GM23338 (cell line): ENCODE measurements at regions not wholly inside any gene's neighbourhood (a gene's known extent, or its start where the extent isn't known, plus 50 kb on each side); places are given as distances from the start of the nearest gene placed in this dataset.

Experiments used
- ATAC-seq: fragments of 200-7000 bp; cut with Tn5 transposase; 3 replicates; pipeline ENCODE4 v1.9.1; 2020
- DNase-seq: peaks from one replicate; pipeline ENCODE4 v3.0.0-alpha.2; 2015; ENCODE audit warnings: low spot score
- H2AFZ ChIP-seq: fragments of 200-600 bp; sonication (generic); 2 replicates; pipeline ENCODE4 v1.8.0; 2016; ENCODE audit warnings: antibody characterized with exemption, mild to moderate bottlenecking, moderate library complexity
- H3F3A ChIP-seq: fragments of 200-600 bp; sonication (generic); replicated peaks from 2 replicates; pipeline ENCODE4 v1.8.0; 2017; ENCODE audit warnings: antibody characterized with exemption, mixed run types, low read depth
- H3K27ac ChIP-seq: fragments of 200-600 bp; sonication (generic); 2 replicates; pipeline ENCODE4 v1.6.1; 2016; ENCODE audit warnings: low read depth
- H3K27me3 ChIP-seq: fragments of 200-600 bp; sonication (generic); 2 replicates; pipeline ENCODE4 v1.8.0; 2016; ENCODE audit warnings: mild to moderate bottlenecking, mixed run types, moderate library complexity; ENCODE audit not compliant: insufficient read depth
- H3K36me3 ChIP-seq: fragments of 200-600 bp; sonication (generic); 2 replicates; pipeline ENCODE4 v1.8.0; 2016; ENCODE audit warnings: mild to moderate bottlenecking; ENCODE audit not compliant: insufficient read depth
- H3K4me1 ChIP-seq: fragments of 200-600 bp; sonication (generic); 2 replicates; pipeline ENCODE4 v1.8.0; 2016; ENCODE audit warnings: mild to moderate bottlenecking, moderate library complexity; ENCODE audit not compliant: insufficient read depth
- H3K4me2 ChIP-seq: fragments of 200-600 bp; sonication (generic); 2 replicates; pipeline ENCODE4 v1.7.1; 2017; ENCODE audit warnings: mixed run types
- H3K4me3 ChIP-seq: fragments of 200-600 bp; sonication (generic); 2 replicates; pipeline ENCODE4 v1.6.1; 2016; ENCODE audit warnings: mixed run types
- H3K79me2 ChIP-seq: fragments of 200-600 bp; sonication (generic); replicated peaks from 2 replicates; pipeline ENCODE4 v1.8.0; 2017; ENCODE audit warnings: mild to moderate bottlenecking; ENCODE audit not compliant: insufficient read depth
- H3K9me2 ChIP-seq: fragments of 200-600 bp; sonication (generic); 2 replicates; pipeline ENCODE4 v1.8.0; 2017; ENCODE audit not compliant: insufficient read depth
- H4K20me1 ChIP-seq: fragments of 200-600 bp; sonication (generic); replicated peaks from 2 replicates; pipeline ENCODE4 v1.8.0; 2017; ENCODE audit warnings: mild to moderate bottlenecking; ENCODE audit not compliant: insufficient read depth
- H3K27ac Mint-ChIP-seq: 2 replicates; pipeline ENCODE4 v1.8.0; 2020; ENCODE audit warnings: inconsistent platforms, mild to moderate bottlenecking, moderate library complexity, mixed read lengths
- H3K27me3 Mint-ChIP-seq: 3 replicates; pipeline ENCODE4 v1.8.0; 2022; ENCODE audit warnings: low read depth, mild to moderate bottlenecking, moderate library complexity, mixed read lengths, inconsistent platforms; ENCODE audit not compliant: insufficient read depth, poor library complexity
- H3K36me3 Mint-ChIP-seq: 3 replicates; pipeline ENCODE4 v1.8.0; 2021; ENCODE audit warnings: low read depth, mild to moderate bottlenecking, inconsistent platforms, moderate library complexity, mixed read lengths
- H3K4me1 Mint-ChIP-seq: 3 replicates; pipeline ENCODE4 v1.8.0; 2020; ENCODE audit warnings: mild to moderate bottlenecking, inconsistent platforms, mixed read lengths
- H3K4me3 Mint-ChIP-seq: 3 replicates; pipeline ENCODE4 v1.8.0; 2021; ENCODE audit warnings: moderate library complexity, mild to moderate bottlenecking, inconsistent platforms, mixed read lengths
- H3K9me3 Mint-ChIP-seq: 3 replicates; pipeline ENCODE4 v1.8.0; 2020; ENCODE audit warnings: moderate library complexity, mild to moderate bottlenecking, inconsistent platforms, mixed read lengths
- EZH2 ChIP-seq: fragments of 200-600 bp; sonication (generic); IDR thresholded peaks from one replicate; pipeline ENCODE4 v1.8.0; 2017; ENCODE audit warnings: antibody characterized with exemption, mild to moderate bottlenecking, low read depth; ENCODE audit not compliant: unreplicated experiment
- EZH2phosphoT487 ChIP-seq: fragments of 200-600 bp; sonication (generic); IDR thresholded peaks from one replicate; pipeline ENCODE4 v1.8.1; 2018; ENCODE audit warnings: antibody characterized with exemption; ENCODE audit not compliant: unreplicated experiment
- JUNB ChIP-seq: IDR thresholded peaks from one replicate; pipeline ENCODE4 v1.6.1; 2016; ENCODE audit warnings: antibody characterized with exemption; ENCODE audit not compliant: unreplicated experiment
- NANOG ChIP-seq: IDR thresholded peaks from 2 replicates; pipeline ENCODE4 v1.6.1; 2016; ENCODE audit warnings: antibody characterized with exemption, borderline replicate concordance
- POLR2AphosphoS5 ChIP-seq: IDR thresholded peaks from 2 replicates; pipeline ENCODE4 v1.6.1; 2016; ENCODE audit warnings: antibody characterized with exemption, low read depth
- STAT1 ChIP-seq: IDR thresholded peaks from one replicate; pipeline ENCODE4 v1.6.1; 2016; ENCODE audit warnings: antibody characterized with exemption; ENCODE audit not compliant: unreplicated experiment
- ZNF331 ChIP-seq: fragments of 250-450 bp; sonication (Bioruptor Pico); IDR thresholded peaks from 2 replicates; pipeline ENCODE4 v1.5.0; 2020; ENCODE audit warnings: low read depth, mild to moderate bottlenecking, moderate library complexity
- TF ChIP-seq, protein P1 (sequence below): IDR thresholded peaks from 2 replicates; pipeline ENCODE4 v1.6.1; 2016; ENCODE audit warnings: antibody characterized with exemption
- TF ChIP-seq, protein P2 (sequence below): fragments of 250-450 bp; sonication (Bioruptor Pico); IDR thresholded peaks from 2 replicates; pipeline ENCODE4 v1.5.0; 2020; ENCODE audit warnings: mild to moderate bottlenecking, moderate library complexity

DNA sequence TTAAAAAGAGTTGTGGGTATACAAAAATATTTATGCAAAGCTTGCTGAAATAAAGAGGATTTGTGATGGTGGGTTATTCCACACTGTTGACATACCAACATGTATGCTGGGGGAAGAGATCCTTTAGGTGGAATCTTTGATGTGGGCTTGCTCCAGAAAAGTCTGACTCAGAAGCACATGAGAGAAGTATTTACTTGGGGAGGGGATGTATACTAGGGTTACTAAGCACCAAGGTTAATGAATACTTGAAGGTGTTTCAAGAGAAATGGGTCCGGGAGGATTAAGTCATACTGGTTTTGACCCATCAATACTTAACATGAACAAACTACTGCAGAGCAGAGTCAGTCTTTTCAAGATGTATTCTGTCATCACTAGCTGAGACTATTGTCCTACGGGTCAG lies 316.4 kb upstream of the GRIN3A start:
- H4K20me1 ChIP-seq: no peaks in the 10 kb centered on the region
- Mint-ChIP-seq H3K9me3 (peaks cover 88% of the 10 kb centered on the region), H3K27me3 (no peaks in the 10 kb centered on the region), H3K36me3 (peaks cover 16% of the 10 kb centered on the region), H3K4me1 (no peaks in the 10 kb centered on the region), H3K4me3 (no peak overlapping the region), H3K27ac (no peak overlapping the region)
- no peaks in the 10 kb centered on the region for H3F3A ChIP-seq
- no peak overlapping the region for H2AFZ ChIP-seq
- H3K4me2 ChIP-seq: no peak overlapping the region
- H3K4me3 ChIP-seq: no peak overlapping the region
- H3K4me1 ChIP-seq: no peaks in the 10 kb centered on the region
- no peak for ATAC-seq
- no peaks in the 10 kb centered on the region for H3K79me2 ChIP-seq
- no peak for DNase-seq
- TF ChIP-seq NANOG: no peak
- no peak for TF ChIP-seq EZH2phosphoT487
- TF ChIP-seq, protein P1, sequence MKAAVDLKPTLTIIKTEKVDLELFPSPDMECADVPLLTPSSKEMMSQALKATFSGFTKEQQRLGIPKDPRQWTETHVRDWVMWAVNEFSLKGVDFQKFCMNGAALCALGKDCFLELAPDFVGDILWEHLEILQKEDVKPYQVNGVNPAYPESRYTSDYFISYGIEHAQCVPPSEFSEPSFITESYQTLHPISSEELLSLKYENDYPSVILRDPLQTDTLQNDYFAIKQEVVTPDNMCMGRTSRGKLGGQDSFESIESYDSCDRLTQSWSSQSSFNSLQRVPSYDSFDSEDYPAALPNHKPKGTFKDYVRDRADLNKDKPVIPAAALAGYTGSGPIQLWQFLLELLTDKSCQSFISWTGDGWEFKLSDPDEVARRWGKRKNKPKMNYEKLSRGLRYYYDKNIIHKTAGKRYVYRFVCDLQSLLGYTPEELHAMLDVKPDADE: no peak
- TF ChIP-seq, protein P2, sequence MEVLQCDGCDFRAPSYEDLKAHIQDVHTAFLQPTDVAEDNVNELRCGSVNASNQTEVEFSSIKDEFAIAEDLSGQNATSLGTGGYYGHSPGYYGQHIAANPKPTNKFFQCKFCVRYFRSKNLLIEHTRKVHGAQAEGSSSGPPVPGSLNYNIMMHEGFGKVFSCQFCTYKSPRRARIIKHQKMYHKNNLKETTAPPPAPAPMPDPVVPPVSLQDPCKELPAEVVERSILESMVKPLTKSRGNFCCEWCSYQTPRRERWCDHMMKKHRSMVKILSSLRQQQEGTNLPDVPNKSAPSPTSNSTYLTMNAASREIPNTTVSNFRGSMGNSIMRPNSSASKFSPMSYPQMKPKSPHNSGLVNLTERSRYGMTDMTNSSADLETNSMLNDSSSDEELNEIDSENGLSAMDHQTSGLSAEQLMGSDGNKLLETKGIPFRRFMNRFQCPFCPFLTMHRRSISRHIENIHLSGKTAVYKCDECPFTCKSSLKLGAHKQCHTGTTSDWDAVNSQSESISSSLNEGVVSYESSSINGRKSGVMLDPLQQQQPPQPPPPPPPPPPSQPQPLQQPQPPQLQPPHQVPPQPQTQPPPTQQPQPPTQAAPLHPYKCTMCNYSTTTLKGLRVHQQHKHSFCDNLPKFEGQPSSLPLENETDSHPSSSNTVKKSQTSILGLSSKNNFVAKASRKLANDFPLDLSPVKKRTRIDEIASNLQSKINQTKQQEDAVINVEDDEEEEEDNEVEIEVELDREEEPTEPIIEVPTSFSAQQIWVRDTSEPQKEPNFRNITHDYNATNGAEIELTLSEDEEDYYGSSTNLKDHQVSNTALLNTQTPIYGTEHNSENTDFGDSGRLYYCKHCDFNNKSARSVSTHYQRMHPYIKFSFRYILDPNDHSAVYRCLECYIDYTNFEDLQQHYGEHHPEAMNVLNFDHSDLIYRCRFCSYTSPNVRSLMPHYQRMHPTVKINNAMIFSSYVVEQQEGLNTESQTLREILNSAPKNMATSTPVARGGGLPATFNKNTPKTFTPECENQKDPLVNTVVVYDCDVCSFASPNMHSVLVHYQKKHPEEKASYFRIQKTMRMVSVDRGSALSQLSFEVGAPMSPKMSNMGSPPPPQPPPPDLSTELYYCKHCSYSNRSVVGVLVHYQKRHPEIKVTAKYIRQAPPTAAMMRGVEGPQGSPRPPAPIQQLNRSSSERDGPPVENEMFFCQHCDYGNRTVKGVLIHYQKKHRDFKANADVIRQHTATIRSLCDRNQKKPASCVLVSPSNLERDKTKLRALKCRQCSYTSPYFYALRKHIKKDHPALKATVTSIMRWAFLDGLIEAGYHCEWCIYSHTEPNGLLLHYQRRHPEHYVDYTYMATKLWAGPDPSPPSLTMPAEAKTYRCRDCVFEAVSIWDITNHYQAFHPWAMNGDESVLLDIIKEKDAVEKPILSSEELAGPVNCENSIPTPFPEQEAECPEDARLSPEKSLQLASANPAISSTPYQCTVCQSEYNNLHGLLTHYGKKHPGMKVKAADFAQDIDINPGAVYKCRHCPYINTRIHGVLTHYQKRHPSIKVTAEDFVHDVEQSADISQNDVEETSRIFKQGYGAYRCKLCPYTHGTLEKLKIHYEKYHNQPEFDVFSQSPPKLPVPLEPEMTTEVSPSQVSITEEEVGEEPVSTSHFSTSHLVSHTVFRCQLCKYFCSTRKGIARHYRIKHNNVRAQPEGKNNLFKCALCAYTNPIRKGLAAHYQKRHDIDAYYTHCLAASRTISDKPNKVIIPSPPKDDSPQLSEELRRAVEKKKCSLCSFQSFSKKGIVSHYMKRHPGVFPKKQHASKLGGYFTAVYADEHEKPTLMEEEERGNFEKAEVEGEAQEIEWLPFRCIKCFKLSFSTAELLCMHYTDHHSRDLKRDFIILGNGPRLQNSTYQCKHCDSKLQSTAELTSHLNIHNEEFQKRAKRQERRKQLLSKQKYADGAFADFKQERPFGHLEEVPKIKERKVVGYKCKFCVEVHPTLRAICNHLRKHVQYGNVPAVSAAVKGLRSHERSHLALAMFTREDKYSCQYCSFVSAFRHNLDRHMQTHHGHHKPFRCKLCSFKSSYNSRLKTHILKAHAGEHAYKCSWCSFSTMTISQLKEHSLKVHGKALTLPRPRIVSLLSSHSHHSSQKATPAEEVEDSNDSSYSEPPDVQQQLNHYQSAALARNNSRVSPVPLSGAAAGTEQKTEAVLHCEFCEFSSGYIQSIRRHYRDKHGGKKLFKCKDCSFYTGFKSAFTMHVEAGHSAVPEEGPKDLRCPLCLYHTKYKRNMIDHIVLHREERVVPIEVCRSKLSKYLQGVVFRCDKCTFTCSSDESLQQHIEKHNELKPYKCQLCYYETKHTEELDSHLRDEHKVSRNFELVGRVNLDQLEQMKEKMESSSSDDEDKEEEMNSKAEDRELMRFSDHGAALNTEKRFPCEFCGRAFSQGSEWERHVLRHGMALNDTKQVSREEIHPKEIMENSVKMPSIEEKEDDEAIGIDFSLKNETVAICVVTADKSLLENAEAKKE (CRISPR knock-in tag): no peak
- TF ChIP-seq EZH2: no peak
- no peak for TF ChIP-seq POLR2AphosphoS5
- TF ChIP-seq JUNB: no peak
- TF ChIP-seq ZNF331 (CRISPR knock-in tag): no peak
- TF ChIP-seq STAT1: no peak
- peaks cover 6% of the 10 kb centered on the region; the same call in 1 of the 2 replicates for H3K36me3 ChIP-seq
- H3K9me2 ChIP-seq: no peaks in the 10 kb centered on the region
- H3K27me3 ChIP-seq: no peaks in the 10 kb centered on the region
- H3K27ac ChIP-seq: no peak overlapping the region
